GM23338 (cell line): ENCODE measurements at regions not wholly inside any gene's neighbourhood (a gene's known extent, or its start where the extent isn't known, plus 50 kb on each side); places are given as distances from the start of the nearest gene placed in this dataset.

Experiments used
- ATAC-seq: fragments of 200-7000 bp; cut with Tn5 transposase; 3 replicates; pipeline ENCODE4 v1.9.1; 2020
- DNase-seq: peaks from one replicate; pipeline ENCODE4 v3.0.0-alpha.2; 2015; ENCODE audit warnings: low spot score
- H2AFZ ChIP-seq: fragments of 200-600 bp; sonication (generic); 2 replicates; pipeline ENCODE4 v1.8.0; 2016; ENCODE audit warnings: antibody characterized with exemption, mild to moderate bottlenecking, moderate library complexity
- H3F3A ChIP-seq: fragments of 200-600 bp; sonication (generic); replicated peaks from 2 replicates; pipeline ENCODE4 v1.8.0; 2017; ENCODE audit warnings: antibody characterized with exemption, mixed run types, low read depth
- H3K27ac ChIP-seq: fragments of 200-600 bp; sonication (generic); 2 replicates; pipeline ENCODE4 v1.6.1; 2016; ENCODE audit warnings: low read depth
- H3K27me3 ChIP-seq: fragments of 200-600 bp; sonication (generic); 2 replicates; pipeline ENCODE4 v1.8.0; 2016; ENCODE audit warnings: mild to moderate bottlenecking, mixed run types, moderate library complexity; ENCODE audit not compliant: insufficient read depth
- H3K36me3 ChIP-seq: fragments of 200-600 bp; sonication (generic); 2 replicates; pipeline ENCODE4 v1.8.0; 2016; ENCODE audit warnings: mild to moderate bottlenecking; ENCODE audit not compliant: insufficient read depth
- H3K4me1 ChIP-seq: fragments of 200-600 bp; sonication (generic); 2 replicates; pipeline ENCODE4 v1.8.0; 2016; ENCODE audit warnings: mild to moderate bottlenecking, moderate library complexity; ENCODE audit not compliant: insufficient read depth
- H3K4me2 ChIP-seq: fragments of 200-600 bp; sonication (generic); 2 replicates; pipeline ENCODE4 v1.7.1; 2017; ENCODE audit warnings: mixed run types
- H3K4me3 ChIP-seq: fragments of 200-600 bp; sonication (generic); 2 replicates; pipeline ENCODE4 v1.6.1; 2016; ENCODE audit warnings: mixed run types
- H3K79me2 ChIP-seq: fragments of 200-600 bp; sonication (generic); replicated peaks from 2 replicates; pipeline ENCODE4 v1.8.0; 2017; ENCODE audit warnings: mild to moderate bottlenecking; ENCODE audit not compliant: insufficient read depth
- H3K9me2 ChIP-seq: fragments of 200-600 bp; sonication (generic); 2 replicates; pipeline ENCODE4 v1.8.0; 2017; ENCODE audit not compliant: insufficient read depth
- H4K20me1 ChIP-seq: fragments of 200-600 bp; sonication (generic); replicated peaks from 2 replicates; pipeline ENCODE4 v1.8.0; 2017; ENCODE audit warnings: mild to moderate bottlenecking; ENCODE audit not compliant: insufficient read depth
- H3K27ac Mint-ChIP-seq: 2 replicates; pipeline ENCODE4 v1.8.0; 2020; ENCODE audit warnings: inconsistent platforms, mild to moderate bottlenecking, moderate library complexity, mixed read lengths
- H3K27me3 Mint-ChIP-seq: 3 replicates; pipeline ENCODE4 v1.8.0; 2022; ENCODE audit warnings: low read depth, mild to moderate bottlenecking, moderate library complexity, mixed read lengths, inconsistent platforms; ENCODE audit not compliant: insufficient read depth, poor library complexity
- H3K36me3 Mint-ChIP-seq: 3 replicates; pipeline ENCODE4 v1.8.0; 2021; ENCODE audit warnings: low read depth, mild to moderate bottlenecking, inconsistent platforms, moderate library complexity, mixed read lengths
- H3K4me1 Mint-ChIP-seq: 3 replicates; pipeline ENCODE4 v1.8.0; 2020; ENCODE audit warnings: mild to moderate bottlenecking, inconsistent platforms, mixed read lengths
- H3K4me3 Mint-ChIP-seq: 3 replicates; pipeline ENCODE4 v1.8.0; 2021; ENCODE audit warnings: moderate library complexity, mild to moderate bottlenecking, inconsistent platforms, mixed read lengths
- H3K9me3 Mint-ChIP-seq: 3 replicates; pipeline ENCODE4 v1.8.0; 2020; ENCODE audit warnings: moderate library complexity, mild to moderate bottlenecking, inconsistent platforms, mixed read lengths
- EZH2phosphoT487 ChIP-seq: fragments of 200-600 bp; sonication (generic); IDR thresholded peaks from one replicate; pipeline ENCODE4 v1.8.1; 2018; ENCODE audit warnings: antibody characterized with exemption; ENCODE audit not compliant: unreplicated experiment
- JUNB ChIP-seq: IDR thresholded peaks from one replicate; pipeline ENCODE4 v1.6.1; 2016; ENCODE audit warnings: antibody characterized with exemption; ENCODE audit not compliant: unreplicated experiment
- NANOG ChIP-seq: IDR thresholded peaks from 2 replicates; pipeline ENCODE4 v1.6.1; 2016; ENCODE audit warnings: antibody characterized with exemption, borderline replicate concordance
- POLR2AphosphoS5 ChIP-seq: IDR thresholded peaks from 2 replicates; pipeline ENCODE4 v1.6.1; 2016; ENCODE audit warnings: antibody characterized with exemption, low read depth
- ZNF114 ChIP-seq: fragments of 250-450 bp; sonication (Bioruptor Pico); IDR thresholded peaks from 2 replicates; pipeline ENCODE4 v1.5.0; 2020; ENCODE audit warnings: mild to moderate bottlenecking, moderate library complexity
- ZNF331 ChIP-seq: fragments of 250-450 bp; sonication (Bioruptor Pico); IDR thresholded peaks from 2 replicates; pipeline ENCODE4 v1.5.0; 2020; ENCODE audit warnings: low read depth, mild to moderate bottlenecking, moderate library complexity
- TF ChIP-seq, protein P1 (sequence below): IDR thresholded peaks from 2 replicates; pipeline ENCODE4 v1.6.1; 2016; ENCODE audit warnings: antibody characterized with exemption
- TF ChIP-seq, protein P2 (sequence below): IDR thresholded peaks from one replicate; pipeline ENCODE4 v1.6.1; 2018; ENCODE audit warnings: antibody characterized with exemption; ENCODE audit not compliant: unreplicated experiment
- TF ChIP-seq, protein P3 (sequence below), 2 experiments: fragments of 200-600 bp in 1 of 2; sonication (generic) in 1 of 2; conservative IDR thresholded peaks; 2 replicates each; pipeline versions ENCODE4 v1.5.1 to v1.6.1; 2016 to 2017; ENCODE audit warnings: antibody characterized with exemption in 2 of 2, low read depth in 2 of 2, mild to moderate bottlenecking in 2 of 2, moderate library complexity in 1 of 2
- TF ChIP-seq, protein P4 (sequence below): fragments of 250-450 bp; sonication (Bioruptor Pico); IDR thresholded peaks from 2 replicates; pipeline ENCODE4 v1.5.0; 2020; ENCODE audit warnings: mild to moderate bottlenecking, moderate library complexity

DNA sequence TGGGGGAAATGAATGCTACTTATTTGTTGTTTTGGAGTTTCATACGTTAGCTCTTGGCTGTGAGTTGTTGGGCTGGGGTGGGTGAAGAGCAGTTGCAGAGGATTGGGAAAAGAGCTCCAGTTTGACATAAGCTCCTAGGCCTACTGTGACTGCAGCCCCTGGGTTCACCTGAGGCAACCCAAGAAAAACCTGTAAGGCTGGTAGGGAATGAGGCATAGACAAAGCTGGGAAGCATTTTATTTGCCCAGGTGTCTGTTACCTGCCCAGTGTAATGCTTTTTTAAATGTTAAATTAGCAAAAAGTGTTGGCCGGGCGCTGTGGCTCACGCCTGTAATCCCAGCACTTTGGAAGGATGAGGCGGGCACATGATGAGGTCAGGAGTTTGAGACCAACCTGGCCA is 160.0 kb downstream of the FHIP1A start:
- peaks cover 5% of the 10 kb centered on the region; the same call in 1 of the 2 replicates for H3K4me1 ChIP-seq
- peaks cover 15% of the 10 kb centered on the region for H3K79me2 ChIP-seq
- H4K20me1 ChIP-seq = no peaks in the 10 kb centered on the region; the same call in 1 of the 2 replicates
- TF ChIP-seq ZNF331 (CRISPR knock-in tag) (no peak), EZH2phosphoT487 (no peak), ZNF114 (no peak)
- TF ChIP-seq, protein P1, sequence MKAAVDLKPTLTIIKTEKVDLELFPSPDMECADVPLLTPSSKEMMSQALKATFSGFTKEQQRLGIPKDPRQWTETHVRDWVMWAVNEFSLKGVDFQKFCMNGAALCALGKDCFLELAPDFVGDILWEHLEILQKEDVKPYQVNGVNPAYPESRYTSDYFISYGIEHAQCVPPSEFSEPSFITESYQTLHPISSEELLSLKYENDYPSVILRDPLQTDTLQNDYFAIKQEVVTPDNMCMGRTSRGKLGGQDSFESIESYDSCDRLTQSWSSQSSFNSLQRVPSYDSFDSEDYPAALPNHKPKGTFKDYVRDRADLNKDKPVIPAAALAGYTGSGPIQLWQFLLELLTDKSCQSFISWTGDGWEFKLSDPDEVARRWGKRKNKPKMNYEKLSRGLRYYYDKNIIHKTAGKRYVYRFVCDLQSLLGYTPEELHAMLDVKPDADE = no peak
- no peak overlapping the region for H3K4me2 ChIP-seq
- no peaks in the 10 kb centered on the region for H3K27me3 ChIP-seq
- ATAC-seq (no peak), DNase-seq (no peak)
- H3K4me3 ChIP-seq = no peak overlapping the region
- H3K36me3 ChIP-seq = no peaks in the 10 kb centered on the region
- H2AFZ ChIP-seq = no peak overlapping the region
- H3K36me3 Mint-ChIP-seq = peaks cover 2% of the 10 kb centered on the region; the same call in 1 of the 3 replicates
- H3K9me2 ChIP-seq = no peaks in the 10 kb centered on the region
- H3K27ac Mint-ChIP-seq = peak overlapping the region; percentile 1; the same call in 1 of the 2 replicates
- H3F3A ChIP-seq = no peaks in the 10 kb centered on the region
- H3K4me3 Mint-ChIP-seq = no peak overlapping the region
- H3K27ac ChIP-seq = no peak overlapping the region
- H3K4me1 Mint-ChIP-seq = peaks cover 12% of the 10 kb centered on the region
- peaks cover 2% of the 10 kb centered on the region for H3K27me3 Mint-ChIP-seq
- no peaks in the 10 kb centered on the region for H3K9me3 Mint-ChIP-seq

DNA sequence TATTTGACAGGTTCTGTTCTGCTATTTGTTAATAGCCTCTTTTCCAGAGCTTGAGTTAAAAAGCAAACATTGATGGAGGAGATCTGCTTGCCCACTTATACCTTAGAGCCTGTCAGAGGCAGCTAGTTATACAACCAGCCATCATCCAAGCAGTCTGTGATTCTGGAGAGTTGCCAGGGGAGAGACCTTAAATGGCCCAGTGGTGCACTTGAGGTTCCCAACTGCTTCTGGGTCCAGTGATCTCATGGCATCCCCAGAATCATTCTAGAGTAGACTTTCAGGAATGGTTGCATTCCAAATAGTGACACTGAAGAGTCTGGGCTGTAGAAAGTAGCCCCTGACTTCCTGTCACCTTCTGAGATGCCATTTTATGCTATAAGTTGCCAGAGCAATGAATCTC is 160.7 kb downstream of the FHIP1A start:
- H3K36me3 ChIP-seq = no peaks in the 10 kb centered on the region
- Mint-ChIP-seq H3K9me3 (no peaks in the 10 kb centered on the region), H3K27me3 (peaks cover 2% of the 10 kb centered on the region), H3K4me3 (no peak overlapping the region), H3K36me3 (peaks cover 2% of the 10 kb centered on the region; the same call in 1 of the 3 replicates), H3K27ac (no peak overlapping the region), H3K4me1 (peaks cover 8% of the 10 kb centered on the region; the same call in 2 of the 3 replicates)
- H3K9me2 ChIP-seq = no peaks in the 10 kb centered on the region
- no peak overlapping the region for H3K4me3 ChIP-seq
- no peak overlapping the region for H3K27ac ChIP-seq
- ATAC-seq (no peak), DNase-seq (no peak)
- no peaks in the 10 kb centered on the region for H3K27me3 ChIP-seq
- no peaks in the 10 kb centered on the region for H3F3A ChIP-seq
- H3K4me1 ChIP-seq = no peaks in the 10 kb centered on the region
- no peak overlapping the region for H3K4me2 ChIP-seq
- no peaks in the 10 kb centered on the region; the same call in 1 of the 2 replicates for H4K20me1 ChIP-seq
- H3K79me2 ChIP-seq = peaks cover 15% of the 10 kb centered on the region
- no peak overlapping the region for H2AFZ ChIP-seq
- TF ChIP-seq POLR2AphosphoS5 (no peak), EZH2phosphoT487 (no peak), JUNB (no peak), NANOG (no peak), ZNF331 (CRISPR knock-in tag) (no peak)
- TF ChIP-seq, protein P2, sequence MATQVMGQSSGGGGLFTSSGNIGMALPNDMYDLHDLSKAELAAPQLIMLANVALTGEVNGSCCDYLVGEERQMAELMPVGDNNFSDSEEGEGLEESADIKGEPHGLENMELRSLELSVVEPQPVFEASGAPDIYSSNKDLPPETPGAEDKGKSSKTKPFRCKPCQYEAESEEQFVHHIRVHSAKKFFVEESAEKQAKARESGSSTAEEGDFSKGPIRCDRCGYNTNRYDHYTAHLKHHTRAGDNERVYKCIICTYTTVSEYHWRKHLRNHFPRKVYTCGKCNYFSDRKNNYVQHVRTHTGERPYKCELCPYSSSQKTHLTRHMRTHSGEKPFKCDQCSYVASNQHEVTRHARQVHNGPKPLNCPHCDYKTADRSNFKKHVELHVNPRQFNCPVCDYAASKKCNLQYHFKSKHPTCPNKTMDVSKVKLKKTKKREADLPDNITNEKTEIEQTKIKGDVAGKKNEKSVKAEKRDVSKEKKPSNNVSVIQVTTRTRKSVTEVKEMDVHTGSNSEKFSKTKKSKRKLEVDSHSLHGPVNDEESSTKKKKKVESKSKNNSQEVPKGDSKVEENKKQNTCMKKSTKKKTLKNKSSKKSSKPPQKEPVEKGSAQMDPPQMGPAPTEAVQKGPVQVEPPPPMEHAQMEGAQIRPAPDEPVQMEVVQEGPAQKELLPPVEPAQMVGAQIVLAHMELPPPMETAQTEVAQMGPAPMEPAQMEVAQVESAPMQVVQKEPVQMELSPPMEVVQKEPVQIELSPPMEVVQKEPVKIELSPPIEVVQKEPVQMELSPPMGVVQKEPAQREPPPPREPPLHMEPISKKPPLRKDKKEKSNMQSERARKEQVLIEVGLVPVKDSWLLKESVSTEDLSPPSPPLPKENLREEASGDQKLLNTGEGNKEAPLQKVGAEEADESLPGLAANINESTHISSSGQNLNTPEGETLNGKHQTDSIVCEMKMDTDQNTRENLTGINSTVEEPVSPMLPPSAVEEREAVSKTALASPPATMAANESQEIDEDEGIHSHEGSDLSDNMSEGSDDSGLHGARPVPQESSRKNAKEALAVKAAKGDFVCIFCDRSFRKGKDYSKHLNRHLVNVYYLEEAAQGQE = no peak
- TF ChIP-seq, protein P3, sequence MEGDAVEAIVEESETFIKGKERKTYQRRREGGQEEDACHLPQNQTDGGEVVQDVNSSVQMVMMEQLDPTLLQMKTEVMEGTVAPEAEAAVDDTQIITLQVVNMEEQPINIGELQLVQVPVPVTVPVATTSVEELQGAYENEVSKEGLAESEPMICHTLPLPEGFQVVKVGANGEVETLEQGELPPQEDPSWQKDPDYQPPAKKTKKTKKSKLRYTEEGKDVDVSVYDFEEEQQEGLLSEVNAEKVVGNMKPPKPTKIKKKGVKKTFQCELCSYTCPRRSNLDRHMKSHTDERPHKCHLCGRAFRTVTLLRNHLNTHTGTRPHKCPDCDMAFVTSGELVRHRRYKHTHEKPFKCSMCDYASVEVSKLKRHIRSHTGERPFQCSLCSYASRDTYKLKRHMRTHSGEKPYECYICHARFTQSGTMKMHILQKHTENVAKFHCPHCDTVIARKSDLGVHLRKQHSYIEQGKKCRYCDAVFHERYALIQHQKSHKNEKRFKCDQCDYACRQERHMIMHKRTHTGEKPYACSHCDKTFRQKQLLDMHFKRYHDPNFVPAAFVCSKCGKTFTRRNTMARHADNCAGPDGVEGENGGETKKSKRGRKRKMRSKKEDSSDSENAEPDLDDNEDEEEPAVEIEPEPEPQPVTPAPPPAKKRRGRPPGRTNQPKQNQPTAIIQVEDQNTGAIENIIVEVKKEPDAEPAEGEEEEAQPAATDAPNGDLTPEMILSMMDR (conservative IDR thresholded peaks at IDR 0.05; ENCODE audit: low read depth in 2 of 2) = no peak
- TF ChIP-seq, protein P4, sequence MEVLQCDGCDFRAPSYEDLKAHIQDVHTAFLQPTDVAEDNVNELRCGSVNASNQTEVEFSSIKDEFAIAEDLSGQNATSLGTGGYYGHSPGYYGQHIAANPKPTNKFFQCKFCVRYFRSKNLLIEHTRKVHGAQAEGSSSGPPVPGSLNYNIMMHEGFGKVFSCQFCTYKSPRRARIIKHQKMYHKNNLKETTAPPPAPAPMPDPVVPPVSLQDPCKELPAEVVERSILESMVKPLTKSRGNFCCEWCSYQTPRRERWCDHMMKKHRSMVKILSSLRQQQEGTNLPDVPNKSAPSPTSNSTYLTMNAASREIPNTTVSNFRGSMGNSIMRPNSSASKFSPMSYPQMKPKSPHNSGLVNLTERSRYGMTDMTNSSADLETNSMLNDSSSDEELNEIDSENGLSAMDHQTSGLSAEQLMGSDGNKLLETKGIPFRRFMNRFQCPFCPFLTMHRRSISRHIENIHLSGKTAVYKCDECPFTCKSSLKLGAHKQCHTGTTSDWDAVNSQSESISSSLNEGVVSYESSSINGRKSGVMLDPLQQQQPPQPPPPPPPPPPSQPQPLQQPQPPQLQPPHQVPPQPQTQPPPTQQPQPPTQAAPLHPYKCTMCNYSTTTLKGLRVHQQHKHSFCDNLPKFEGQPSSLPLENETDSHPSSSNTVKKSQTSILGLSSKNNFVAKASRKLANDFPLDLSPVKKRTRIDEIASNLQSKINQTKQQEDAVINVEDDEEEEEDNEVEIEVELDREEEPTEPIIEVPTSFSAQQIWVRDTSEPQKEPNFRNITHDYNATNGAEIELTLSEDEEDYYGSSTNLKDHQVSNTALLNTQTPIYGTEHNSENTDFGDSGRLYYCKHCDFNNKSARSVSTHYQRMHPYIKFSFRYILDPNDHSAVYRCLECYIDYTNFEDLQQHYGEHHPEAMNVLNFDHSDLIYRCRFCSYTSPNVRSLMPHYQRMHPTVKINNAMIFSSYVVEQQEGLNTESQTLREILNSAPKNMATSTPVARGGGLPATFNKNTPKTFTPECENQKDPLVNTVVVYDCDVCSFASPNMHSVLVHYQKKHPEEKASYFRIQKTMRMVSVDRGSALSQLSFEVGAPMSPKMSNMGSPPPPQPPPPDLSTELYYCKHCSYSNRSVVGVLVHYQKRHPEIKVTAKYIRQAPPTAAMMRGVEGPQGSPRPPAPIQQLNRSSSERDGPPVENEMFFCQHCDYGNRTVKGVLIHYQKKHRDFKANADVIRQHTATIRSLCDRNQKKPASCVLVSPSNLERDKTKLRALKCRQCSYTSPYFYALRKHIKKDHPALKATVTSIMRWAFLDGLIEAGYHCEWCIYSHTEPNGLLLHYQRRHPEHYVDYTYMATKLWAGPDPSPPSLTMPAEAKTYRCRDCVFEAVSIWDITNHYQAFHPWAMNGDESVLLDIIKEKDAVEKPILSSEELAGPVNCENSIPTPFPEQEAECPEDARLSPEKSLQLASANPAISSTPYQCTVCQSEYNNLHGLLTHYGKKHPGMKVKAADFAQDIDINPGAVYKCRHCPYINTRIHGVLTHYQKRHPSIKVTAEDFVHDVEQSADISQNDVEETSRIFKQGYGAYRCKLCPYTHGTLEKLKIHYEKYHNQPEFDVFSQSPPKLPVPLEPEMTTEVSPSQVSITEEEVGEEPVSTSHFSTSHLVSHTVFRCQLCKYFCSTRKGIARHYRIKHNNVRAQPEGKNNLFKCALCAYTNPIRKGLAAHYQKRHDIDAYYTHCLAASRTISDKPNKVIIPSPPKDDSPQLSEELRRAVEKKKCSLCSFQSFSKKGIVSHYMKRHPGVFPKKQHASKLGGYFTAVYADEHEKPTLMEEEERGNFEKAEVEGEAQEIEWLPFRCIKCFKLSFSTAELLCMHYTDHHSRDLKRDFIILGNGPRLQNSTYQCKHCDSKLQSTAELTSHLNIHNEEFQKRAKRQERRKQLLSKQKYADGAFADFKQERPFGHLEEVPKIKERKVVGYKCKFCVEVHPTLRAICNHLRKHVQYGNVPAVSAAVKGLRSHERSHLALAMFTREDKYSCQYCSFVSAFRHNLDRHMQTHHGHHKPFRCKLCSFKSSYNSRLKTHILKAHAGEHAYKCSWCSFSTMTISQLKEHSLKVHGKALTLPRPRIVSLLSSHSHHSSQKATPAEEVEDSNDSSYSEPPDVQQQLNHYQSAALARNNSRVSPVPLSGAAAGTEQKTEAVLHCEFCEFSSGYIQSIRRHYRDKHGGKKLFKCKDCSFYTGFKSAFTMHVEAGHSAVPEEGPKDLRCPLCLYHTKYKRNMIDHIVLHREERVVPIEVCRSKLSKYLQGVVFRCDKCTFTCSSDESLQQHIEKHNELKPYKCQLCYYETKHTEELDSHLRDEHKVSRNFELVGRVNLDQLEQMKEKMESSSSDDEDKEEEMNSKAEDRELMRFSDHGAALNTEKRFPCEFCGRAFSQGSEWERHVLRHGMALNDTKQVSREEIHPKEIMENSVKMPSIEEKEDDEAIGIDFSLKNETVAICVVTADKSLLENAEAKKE = no peak
